GM12878 (cell line): ENCODE measurements at regions not wholly inside any gene's neighbourhood (a gene's known extent, or its start where the extent isn't known, plus 50 kb on each side); places are given as distances from the start of the nearest gene placed in this dataset.

Source experiments
- CREB1 ChIP-seq: IDR thresholded peaks from 2 replicates; pipeline ENCODE4 v1.6.1; 2012; ENCODE audit warnings: low read depth, mild to moderate bottlenecking, inconsistent platforms
- CTCF ChIP-seq, 3 experiments: IDR thresholded peaks in 2 of 3; conservative IDR thresholded peaks in 1 of 3; 2 replicates each; pipeline ENCODE4 v1.5.1; 2011; ENCODE audit warnings: low read depth in 3 of 3, low read length in 3 of 3, mild to moderate bottlenecking in 3 of 3, control low read depth in 2 of 3, moderate library complexity in 2 of 3, inconsistent platforms in 1 of 3, mixed read lengths in 1 of 3; ENCODE audit not compliant: control insufficient read depth in 2 of 3, insufficient read depth in 1 of 3; ENCODE audit errors: extremely low read depth in 1 of 3
- NKRF ChIP-seq: fragments of 450-650 bp; conservative IDR thresholded peaks from 2 replicates; pipeline ENCODE4 v1.6.1; 2017; ENCODE audit warnings: mild to moderate bottlenecking, moderate library complexity
- PML ChIP-seq: IDR thresholded peaks from 2 replicates; pipeline ENCODE4 v1.6.1; 2012; ENCODE audit warnings: low read length, inconsistent platforms
- POLR2AphosphoS5 ChIP-seq: IDR thresholded peaks from 2 replicates; pipeline ENCODE4 v1.6.1; 2011; ENCODE audit warnings: mild to moderate bottlenecking, low read length, inconsistent platforms
- ZNF207 ChIP-seq: fragments of 450-650 bp; IDR thresholded peaks from 2 replicates; pipeline ENCODE4 v1.6.1; 2014; ENCODE audit warnings: antibody characterized with exemption, mild to moderate bottlenecking, borderline replicate concordance

- TF ChIP-seq CTCF (IDR thresholded peaks at IDR 0.05 in 2 of 3, conservative IDR thresholded peaks at IDR 0.05 in 1 of 3; ENCODE audit: control insufficient read depth in 2 of 3, extremely low read depth in 1 of 3, insufficient read depth in 1 of 3, low read depth in 3 of 3, low read length in 3 of 3) (no peak), POLR2AphosphoS5 (no peak), CREB1 (no peak), PML (no peak), NKRF (no peak), ZNF207 (no peak)
Measured at GRCh38 chr4:72893354-72894066, 176.0 kb downstream of the COX18 start.
